Fibroblast of mammary gland (primary cell): ENCODE measurements at regions not wholly inside any gene's neighbourhood (a gene's known extent, or its start where the extent isn't known, plus 50 kb on each side); places are given as distances from the start of the nearest gene placed in this dataset.

Source experiments
- DNase-seq: peaks from one replicate; pipeline ENCODE4 v3.0.0-alpha.2; 2010; ENCODE audit warnings: low read depth
- H3K4me3 ChIP-seq: 2 replicates; pipeline ENCODE4 v1.5.1; 2011; ENCODE audit warnings: low read depth, mild to moderate bottlenecking, low read length, moderate library complexity; ENCODE audit not compliant: control insufficient read depth
- TF ChIP-seq, protein P1 (sequence below): conservative IDR thresholded peaks from 2 replicates; pipeline ENCODE4 v1.5.1; 2011; ENCODE audit warnings: low read depth, low read length, inconsistent platforms; ENCODE audit not compliant: control insufficient read depth, insufficient read depth

- TF ChIP-seq, protein P1, sequence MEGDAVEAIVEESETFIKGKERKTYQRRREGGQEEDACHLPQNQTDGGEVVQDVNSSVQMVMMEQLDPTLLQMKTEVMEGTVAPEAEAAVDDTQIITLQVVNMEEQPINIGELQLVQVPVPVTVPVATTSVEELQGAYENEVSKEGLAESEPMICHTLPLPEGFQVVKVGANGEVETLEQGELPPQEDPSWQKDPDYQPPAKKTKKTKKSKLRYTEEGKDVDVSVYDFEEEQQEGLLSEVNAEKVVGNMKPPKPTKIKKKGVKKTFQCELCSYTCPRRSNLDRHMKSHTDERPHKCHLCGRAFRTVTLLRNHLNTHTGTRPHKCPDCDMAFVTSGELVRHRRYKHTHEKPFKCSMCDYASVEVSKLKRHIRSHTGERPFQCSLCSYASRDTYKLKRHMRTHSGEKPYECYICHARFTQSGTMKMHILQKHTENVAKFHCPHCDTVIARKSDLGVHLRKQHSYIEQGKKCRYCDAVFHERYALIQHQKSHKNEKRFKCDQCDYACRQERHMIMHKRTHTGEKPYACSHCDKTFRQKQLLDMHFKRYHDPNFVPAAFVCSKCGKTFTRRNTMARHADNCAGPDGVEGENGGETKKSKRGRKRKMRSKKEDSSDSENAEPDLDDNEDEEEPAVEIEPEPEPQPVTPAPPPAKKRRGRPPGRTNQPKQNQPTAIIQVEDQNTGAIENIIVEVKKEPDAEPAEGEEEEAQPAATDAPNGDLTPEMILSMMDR, result no peak
- H3K4me3 ChIP-seq, result no peak overlapping the region
- DNase-seq, result no peak
Observed at GRCh38 chr20:58072695-58073671, 155.5 kb downstream of the ANKRD60 start.

DNA sequence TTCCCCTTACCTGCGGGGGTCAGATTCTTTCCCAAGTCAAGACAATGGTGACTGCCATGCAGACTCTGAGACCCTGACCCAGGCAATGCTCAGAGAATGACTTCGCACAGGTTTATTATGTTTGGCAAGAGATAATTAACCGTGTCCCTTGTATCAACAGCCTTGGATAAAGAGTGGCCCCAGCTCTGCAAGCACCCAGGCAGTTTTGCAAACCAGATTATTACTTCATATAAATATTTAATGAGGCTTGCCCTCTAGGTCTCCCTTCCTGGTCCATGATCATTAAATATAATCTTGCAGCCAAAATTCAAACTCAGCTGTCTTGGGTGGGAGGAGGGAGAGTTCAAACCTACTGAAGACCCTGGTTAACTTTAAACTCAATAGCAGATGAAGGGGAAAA, 156.5 kb downstream of the ANKRD60 start:
- no peak overlapping the region for H3K4me3 ChIP-seq
- DNase-seq, result no peak
- TF ChIP-seq, protein P1, result no peak

DNA sequence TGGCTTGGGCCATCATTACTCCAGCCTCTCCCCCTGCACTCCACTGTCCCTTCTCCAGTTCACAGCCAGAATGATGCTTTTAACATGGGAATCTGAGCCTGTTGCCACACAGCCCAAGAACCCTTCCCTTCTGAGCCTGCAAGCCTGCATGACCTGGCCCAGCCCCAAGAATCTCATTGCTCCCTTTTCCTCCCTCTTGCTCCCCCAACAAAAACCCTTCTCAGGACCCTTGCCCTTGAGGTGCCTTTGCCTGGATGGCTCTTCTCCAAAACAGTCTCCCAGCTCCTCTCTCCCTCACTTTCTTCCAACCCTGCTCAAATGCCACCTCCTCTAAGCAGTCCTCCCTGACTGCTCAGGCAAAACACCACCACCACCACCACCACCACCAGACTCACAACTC, 157.2 kb downstream of the ANKRD60 start:
- no peak for DNase-seq
- no peak overlapping the region for H3K4me3 ChIP-seq
- TF ChIP-seq, protein P1, result no peak

GRCh38 chr20:58070664-58071196, 157.7 kb downstream of the ANKRD60 start:
- DNase-seq, result no peak
- H3K4me3 ChIP-seq, result no peak overlapping the region
- TF ChIP-seq, protein P1, result no peak

- DNase-seq, result no peak
- TF ChIP-seq, protein P1, result no peak
- no peak overlapping the region for H3K4me3 ChIP-seq
Observed at GRCh38 chr20:58069796-58070663, 158.4 kb downstream of the ANKRD60 start.

DNA sequence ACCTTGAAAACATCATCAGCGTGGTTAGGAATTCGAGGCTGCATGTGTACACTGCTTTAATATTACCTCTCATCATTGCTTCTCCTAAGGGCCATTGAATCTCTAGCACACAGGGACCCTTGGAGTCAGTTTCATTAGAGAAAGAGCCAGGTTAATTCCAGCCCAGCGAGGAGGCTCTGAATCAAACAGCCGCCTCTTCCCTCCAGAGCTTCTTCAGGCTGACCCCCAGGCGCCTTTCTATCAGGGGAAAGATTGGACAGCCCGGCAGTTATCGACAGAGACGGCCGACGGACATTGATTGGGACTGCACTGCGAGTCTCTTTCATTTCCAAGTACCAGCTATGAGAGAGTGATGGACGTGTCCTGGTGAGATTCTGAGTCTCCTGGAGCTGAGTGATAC, 159.2 kb downstream of the ANKRD60 start:
- DNase-seq, result no peak
- no peak overlapping the region for H3K4me3 ChIP-seq
- TF ChIP-seq, protein P1, result no peak
